Fibroblast of skin of scalp (primary cell): ENCODE measurements at regions not wholly inside any gene's neighbourhood (a gene's known extent, or its start where the extent isn't known, plus 50 kb on each side); places are given as distances from the start of the nearest gene placed in this dataset.

Source experiments
- DNase-seq: peaks from one replicate; pipeline ENCODE4 v3.0.0-alpha.2; 2013

DNA sequence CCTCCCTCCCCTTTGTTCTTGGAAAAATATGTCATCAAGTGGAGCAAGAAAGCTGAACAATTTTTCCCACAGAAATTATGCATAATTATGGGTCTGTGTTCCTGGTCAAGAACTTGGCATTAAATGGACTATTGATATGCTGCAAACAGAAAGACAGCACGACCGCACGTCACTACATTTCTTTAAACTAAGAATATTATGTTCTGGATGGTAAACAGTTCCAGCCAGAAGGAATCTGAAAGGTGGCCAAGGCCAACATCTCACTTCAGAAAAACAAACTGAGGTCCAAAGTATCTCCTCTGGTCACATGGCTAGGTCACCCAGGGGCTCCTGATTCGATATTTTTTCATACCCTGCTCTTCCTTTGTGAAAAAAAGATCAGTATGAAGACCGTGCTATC is 173.3 kb upstream of the GAS1 start:
- no peak for DNase-seq

DNA sequence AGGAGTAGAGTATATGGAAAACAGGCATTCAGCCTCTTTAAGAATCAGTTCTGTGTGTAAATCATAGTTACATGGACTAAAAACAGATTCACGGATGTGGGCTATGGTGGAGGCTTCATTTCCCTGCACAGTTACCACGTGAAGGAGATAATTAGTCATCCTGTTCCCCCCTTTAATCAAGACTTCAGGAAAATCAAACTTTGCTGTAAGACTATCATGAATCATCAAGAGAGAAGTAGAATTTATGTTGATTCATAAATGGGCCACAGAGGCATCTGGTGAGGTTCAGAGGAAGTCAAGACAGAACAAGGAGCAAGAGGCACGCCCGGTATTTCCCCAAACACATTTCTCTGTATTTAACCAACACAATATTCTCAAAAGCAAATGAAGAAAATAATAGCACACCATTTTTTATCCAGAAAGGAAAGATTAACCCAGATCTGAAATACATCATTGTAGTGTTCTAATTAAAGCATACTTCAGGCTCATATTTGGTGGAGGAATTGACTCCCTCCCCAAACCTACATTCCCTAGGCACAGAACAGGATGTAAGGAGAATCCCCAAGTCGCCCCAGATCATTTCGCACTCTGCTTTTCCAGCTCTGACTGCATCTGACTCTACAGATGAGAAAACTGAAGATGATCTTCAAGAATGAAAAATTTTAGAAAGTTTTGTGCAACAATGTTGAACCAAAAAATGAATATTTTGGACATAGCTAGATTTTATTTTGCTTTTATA is 175.8 kb upstream of the GAS1 start:
- peak; percentile 90 for DNase-seq

DNA sequence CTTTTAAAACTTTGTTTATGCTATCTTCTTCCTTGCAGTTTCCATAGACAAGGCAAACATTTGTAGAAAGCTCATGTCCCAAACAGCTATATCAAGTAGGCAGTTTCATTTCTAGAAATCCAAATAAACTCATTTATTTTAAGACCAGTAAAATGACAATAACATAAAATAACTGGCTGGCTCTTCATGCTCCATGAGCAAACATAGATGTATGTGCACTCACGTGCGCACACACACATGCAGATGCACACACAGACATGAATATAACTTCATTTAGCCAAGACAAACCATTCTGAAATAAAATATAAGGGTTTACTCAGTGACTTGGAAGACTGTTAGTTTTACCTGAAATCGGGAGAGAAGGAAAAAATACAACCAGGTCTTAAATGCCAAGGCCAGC is 176.5 kb upstream of the GAS1 start:
- no peak for DNase-seq

DNA sequence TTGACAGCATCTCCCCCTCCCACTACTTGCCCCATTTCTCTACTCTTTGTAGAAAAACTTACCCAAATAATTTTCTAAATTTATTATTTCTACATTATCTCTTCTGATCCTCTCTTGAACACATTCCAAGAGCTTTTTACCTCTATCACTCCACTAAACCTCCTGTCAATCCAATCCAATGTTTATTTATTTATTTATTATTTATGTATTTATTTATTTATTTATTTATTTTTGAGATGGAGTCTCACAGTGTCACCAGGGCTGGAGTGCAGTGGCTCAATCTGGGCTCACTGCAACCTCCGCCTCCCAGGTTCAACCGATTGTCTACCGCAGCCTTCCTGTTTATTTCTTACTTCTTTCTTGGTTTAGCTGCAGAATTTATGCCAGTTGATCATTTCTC is 178.5 kb upstream of the GAS1 start:
- no peak for DNase-seq

DNA sequence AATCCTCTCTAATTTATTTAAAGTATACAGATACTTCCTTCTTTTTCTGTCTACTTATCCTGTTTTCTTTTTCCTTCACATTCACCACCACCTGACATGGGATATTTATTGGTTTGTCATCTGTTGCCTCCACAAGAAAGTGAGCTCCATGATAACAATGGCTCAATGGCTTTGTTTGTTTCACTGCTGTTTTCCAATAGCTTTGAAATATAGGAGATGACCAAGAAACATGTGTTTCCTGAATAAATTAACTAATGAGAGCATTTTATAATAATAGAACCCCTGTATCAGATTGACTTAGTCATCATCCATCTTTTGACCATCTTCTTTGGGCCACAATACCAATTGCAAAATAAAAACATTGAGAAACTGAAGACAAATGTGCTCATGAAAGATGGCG is 180.2 kb upstream of the GAS1 start:
- DNase-seq: no peak

DNA sequence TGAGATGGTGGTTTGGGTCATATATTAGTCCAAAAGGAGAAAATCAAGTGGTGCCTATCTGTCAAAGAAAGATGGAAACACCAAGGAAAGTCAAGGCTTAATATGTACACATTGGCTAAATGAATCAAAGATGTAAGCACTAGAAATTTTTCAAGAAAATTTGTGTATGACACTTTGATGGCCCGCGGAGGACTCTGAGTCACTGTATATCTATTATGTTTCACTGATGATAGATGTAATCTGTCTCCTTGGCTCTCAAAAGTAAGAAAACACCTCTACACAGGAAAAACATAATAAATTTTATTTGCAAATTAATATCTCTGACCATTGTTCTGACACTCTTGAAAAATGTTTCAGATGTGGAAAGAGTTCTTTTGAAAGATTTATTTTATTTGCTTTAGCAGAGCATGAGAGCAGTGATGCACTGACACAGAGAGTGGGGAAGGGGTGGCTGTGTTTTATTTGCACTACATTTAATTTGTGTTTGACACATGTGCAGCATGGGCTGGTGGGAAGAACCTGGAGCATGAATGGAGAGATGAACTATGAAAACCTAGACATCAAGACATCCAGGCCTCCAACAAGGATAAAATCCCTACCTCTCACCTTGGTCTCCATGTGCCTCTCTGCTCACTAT is 180.8 kb upstream of the GAS1 start:
- DNase-seq: no peak

DNA sequence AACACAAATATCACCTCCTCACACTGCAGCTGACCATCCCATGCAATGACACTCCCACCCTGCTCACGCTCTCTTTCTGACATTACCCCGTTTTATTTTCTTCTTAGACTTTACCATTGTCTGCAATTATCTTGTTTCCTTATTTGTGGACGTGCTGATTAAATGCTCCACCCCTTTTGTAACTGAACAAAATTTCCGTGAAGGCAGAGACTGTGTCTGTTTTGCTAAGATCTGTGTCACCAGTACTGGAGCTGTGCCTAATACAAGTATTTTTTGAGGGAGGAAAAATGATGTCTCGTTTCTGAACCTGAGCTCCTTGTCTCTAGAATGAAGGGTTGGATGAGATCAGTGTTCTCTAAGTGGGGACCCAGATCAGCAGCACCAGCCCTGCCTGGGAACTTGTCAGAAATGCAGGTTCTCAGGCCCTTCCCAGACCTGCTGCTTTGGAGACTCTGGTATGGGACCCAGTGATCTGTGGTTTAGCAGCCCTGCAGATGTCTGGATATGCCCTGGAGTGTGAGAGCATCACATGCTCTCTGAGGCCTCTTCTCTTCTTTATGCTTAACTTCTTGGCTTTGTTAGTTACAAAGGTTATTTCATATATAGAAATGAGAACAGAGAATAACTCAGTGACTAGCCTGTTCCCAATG is 181.7 kb upstream of the GAS1 start:
- no peak for DNase-seq

DNA sequence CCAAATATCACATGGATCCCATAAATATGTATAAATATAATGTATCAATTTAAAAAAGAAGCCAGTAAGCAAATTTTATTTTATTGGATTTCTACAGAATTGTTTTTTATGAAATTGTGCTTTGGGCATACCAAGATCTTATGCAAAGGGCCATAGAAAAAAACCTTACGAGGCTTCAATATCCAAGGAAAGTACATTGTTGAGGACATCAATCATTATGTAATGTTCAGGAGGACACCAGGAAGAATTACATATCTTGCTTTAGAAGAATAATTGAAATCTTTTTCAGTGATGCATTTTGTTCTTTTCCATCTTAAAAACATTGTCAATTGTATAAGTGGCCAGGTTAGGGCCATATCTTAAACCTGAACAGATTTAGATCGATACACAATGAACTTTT is 187.8 kb upstream of the GAS1 start:
- DNase-seq: no peak

DNA sequence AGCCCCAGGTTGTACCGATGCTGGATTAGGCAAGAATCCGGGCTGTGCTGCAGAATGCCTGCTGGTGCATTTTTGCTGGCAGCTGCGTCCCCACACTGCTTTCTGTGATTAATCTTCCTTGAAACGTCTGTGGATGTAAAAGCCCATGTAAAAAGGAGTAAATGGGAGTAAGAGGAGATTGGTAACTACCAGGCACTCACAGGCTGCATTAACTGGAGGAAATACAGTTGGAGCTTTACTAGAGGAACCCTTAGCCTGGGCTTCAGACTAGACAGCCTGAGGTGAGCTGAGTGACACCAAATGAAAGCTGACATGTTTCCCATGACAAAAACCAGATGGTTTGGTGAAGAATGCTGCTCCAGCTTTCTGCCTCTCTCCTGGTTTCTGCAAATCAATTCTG is 190.4 kb upstream of the GAS1 start:
- no peak for DNase-seq

DNA sequence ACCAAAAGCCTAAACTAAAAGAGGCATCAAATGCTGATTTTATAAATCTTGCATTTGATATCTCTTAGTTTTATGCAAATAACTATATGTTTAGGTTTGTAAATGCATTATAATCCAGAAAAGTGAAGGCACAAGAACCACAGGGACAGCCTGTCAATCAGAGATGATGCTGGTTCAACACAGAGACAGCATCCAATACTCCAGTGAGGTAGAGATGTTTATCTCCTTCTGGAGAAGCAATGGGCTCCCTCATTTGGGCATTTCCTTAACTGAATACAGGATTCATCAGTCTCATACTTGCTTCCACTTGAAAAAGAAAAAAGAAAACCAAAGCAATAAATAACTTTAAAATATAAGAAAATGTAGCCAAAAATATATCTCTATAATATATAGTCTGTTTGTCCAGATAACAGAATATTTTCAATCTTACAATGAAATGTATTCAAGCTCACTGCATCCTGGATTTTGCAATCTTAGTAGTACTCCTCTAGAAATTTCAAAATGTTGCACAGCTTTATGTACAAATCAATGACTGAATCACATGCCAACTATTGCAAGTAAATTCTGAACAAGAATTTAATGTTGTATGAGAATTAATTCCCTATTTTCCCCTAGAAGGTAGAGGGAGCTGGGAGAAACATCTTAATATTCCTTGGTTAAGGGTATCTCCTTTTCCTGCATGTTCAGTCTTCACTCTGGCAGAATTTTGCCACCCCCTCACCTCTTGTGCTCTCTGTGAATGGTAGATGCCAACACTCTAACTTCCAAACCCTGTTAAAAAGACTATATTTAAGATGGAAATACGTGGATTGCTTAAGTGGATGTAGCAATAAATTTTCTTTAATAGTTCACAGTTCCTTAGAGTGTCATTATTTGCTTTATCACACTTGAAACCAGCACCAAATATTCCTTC is 191.1 kb upstream of the GAS1 start:
- DNase-seq: no peak

DNA sequence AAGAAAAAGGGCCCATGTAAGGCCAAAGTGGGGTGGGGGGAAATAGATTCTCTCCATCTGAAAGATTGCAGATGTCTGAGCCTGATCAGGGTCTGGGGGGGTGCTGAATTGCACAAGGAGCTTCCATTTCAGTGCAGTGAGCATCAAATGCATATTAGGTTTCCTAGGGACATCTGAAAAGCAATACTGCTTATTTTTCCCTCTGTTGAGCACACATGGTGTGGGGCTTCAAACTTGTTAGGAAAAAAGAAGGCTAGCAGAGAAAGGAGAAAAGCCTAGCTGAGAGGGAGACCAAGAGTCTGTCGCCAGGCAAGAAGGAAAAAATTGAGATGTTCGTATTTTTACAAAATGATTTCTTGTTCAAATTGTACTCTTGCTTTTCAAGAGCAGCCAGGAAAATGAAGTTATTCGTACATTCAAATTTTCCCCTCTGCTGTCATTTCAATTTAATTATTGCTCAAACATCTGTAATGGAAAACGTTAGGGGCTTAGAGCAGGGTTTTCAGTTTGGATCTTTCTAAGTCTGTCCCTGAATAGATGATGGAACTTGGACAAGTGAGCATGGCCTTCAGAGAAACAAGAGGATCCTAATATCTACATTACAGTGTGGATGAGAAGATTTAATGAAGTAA is 191.9 kb upstream of the GAS1 start:
- no peak for DNase-seq

DNA sequence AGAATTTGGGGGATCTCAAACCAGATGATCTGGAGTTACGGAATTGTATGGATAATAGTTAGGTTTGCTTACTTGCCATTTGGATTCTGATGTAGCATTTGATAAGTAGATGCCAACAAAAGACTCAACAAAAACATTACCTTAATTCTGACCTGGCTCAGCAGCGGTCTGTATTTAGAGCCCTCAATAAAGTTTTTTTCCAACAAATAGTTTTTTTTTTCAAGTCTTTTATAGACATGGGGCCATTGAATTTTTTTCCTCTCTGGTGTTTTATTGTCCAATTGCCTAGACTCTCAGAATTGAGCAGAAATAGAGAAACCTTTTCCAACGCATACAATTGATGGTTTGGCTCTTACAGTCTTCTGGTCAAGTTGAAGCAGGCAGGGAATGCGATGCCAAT is 192.8 kb upstream of the GAS1 start:
- no peak for DNase-seq

DNA sequence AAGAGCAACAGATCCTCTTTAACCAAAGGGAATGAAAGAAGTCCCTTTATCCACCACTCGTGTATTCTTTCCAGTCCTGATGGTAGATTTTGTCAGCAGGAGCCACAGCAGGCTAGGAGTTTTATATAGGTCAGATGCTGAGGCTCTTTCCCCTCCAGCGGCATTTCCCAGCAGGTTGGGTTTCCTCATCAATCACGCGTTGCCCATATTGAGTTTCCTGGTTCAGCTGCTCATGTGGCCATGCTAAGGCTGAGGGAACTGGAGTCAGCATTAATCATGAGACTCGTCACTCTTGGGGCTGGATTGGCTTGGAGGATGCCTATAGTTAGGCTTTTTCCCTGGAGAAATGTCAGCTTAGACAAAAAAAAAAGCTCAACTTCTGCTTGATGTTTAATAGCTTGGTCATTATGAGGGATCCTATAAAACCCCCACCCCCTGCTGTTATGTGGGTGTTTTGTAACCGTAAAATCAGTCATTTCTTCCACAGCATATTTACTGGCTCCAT is 193.4 kb upstream of the GAS1 start:
- DNase-seq: peak; percentile 55

DNA sequence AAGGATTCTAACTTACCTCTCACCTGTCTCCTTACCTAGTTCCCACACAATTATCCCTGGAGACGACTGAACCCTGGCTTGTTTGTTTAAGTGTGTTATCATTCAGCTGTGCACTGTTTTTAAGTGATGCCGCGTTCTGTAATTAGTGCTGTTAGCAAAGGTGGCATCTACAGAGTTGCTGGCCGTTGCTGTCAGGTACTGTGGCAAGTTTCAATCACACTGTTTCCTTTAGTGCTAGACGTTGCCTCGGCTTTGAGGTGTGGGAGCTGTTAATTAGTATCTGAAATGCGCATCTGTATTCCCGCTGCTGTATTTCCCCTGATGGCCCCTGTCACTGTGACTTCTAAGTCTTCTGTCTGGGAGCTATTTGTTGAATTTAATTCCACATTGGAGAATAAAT is 193.8 kb upstream of the GAS1 start:
- DNase-seq: no peak

DNA sequence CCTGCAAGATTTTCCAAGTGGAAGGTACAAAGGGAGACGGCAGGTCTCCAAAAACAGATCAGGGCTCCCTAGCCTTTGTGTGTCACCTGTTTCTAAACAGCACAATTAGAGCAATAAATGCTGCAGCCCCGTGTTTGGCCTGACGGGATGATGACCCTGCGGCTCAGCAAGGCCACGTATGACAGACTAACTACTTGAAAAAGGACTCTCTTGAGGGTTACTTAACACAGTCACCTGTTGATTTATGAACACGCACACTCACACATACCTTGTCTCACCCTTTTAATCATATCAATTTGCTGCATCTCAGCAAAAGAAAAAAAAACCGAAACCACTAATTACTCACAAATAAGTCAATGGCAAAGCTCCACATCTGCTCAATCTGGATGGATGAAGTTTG is 199.6 kb upstream of the GAS1 start:
- DNase-seq: no peak

DNA sequence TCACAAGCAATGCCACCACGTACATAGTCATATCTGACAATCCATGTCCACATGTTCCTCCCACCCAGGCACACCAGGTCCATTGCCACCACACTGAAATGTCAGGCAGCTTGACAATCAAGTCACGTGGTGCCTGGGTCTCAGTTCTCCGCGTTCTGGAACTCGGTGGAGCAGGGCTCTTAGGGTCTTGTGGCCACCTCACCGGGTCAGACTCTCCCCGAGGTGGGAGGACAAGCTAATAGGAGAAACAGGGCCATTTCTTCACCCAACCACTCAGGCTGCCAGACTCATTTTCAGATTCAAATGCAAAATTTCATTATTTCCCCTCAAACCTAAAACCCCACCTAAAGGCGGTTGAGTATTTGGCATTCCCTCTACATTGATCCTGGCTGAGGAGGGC is 200.5 kb upstream of the GAS1 start:
- DNase-seq: no peak

DNA sequence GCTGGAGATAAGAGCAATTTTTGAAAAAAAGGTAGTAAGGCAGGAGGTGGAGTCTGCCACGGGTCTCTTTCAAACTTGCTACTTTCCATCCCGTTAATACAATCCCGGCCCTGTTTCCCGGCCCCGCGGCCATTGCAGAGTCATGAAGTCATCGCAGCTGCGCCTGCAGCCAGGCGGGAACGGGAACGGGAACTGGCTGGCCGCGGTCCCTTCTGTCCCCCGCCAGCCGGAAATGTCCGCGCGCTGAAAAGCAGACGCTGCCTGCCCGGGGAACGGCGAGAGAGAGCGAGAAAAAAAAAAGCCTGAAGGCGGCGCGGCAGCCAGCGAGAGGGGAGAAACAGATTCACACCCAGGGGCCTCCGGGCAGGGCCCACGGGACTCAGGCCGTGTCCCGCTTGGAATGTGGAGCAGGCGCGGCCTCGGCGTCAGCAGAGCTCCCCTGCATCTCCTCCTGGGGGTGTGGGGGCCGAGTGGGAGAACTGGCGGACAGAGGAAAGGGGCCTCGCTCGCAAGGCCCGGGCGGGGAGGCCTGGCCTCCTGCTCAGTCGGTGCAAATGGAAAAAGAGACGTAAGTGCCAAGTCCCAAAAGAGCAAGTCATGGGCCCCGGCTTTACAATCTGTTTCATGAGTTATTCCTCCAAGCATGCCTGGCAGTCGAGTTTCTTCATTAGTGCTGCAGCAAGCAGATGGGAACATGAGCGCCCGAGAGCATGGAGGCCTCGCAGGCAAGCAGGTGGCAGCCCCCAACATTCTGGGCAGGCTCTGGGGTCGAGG is 201.2 kb upstream of the GAS1 start:
- DNase-seq: peak; percentile 86

DNA sequence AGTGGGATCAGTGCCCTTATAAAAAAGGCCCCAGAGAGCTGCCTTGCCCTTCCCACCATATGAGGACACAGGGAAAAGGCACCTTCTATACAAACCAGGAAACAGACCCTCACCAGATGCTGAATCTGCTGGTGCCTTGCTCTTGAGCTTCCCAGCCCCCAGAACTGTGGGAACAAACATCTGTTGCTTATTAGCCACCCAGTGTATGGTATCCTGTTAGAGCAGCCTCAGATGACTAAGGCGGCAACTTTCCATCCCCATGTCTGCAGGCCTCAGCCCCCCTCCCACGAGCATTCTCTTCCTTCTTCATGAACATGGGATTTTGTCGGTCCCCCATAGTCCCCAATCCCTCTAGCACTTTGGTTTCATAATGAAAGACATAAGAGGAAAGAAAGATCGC is 202.5 kb upstream of the GAS1 start:
- DNase-seq: peak; percentile 84

DNA sequence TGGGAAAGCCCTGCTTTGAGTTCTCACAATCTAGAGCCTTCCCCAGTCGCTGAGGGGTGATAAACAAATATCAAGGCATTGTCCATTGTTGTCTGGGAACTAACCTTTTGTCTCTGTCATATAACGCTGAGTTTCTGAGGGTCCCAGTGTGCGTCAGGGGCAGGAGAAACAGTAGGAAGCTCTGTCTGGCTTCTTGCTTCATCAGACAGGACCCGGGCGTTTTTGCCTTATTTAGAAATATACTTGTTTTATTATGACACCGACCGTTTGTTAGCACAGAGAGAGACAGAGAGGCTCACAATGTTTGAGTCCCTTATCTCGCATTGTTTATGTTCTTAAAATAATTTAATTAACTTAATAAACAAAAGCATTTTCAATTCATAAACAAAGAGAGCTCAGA is 204.9 kb upstream of the GAS1 start:
- DNase-seq: no peak

DNA sequence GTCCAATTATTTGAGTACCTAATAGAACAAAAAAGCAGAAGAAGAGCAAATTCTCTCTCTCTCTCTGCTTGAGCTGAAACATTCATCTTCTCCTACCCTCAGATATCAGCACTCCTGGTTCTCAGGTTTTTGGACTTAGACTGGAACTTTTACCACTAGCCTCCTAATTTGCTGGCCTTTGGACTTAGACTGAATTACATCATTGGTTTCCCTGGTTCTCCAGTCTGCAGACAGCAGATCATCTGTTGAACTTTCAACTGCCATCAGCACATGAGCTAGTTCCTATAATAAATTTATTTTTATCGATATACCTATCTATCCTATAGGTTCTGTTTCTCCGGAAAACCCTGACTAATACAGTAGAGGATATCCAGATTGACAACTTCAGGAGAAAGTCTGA is 208.9 kb upstream of the GAS1 start:
- DNase-seq: no peak

DNA sequence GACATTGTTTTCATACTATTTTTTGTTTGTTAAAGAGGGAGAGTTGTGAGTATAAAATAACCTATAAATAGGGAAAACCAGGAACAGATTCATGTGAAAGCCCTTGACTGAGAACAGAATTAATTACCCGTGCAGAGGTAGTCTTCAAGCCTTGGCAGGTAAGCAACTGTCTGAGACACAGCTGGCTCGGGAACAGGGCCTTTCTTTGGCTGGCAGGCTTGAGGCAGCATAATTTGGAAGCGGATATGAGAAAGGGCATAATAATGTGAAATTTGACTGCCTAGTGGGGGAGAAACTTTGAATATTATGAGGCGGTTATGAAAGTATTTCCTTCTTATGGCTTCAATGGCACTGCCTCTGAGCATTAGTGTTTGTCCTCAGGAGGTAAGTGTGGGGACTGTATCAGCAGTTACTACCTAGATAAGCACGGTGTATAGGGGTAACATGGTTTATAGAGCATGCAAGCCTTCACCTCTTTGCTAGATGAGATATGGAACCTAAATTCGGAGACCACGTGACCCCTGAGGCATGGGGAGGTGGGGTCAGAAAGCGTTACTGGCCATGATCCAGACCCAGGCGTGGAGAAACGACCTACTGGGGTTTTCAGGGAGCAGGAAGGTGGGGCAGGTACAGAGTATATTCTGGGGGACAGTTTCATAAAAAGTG is 210.2 kb upstream of the GAS1 start:
- peak; percentile 24 for DNase-seq
